ENCODE measurements at regions not wholly inside any gene's neighbourhood (a gene's known extent, or its start where the extent isn't known, plus 50 kb on each side); places are given as distances from the start of the nearest gene placed in this dataset.

- no peak for DNase-seq
Observed at GRCh38 chr13:22357132-22357531, 686.3 kb downstream of the FGF9 start.

- DNase-seq, result no peak
Observed at GRCh38 chr13:22369090-22369489, 698.2 kb downstream of the FGF9 start.

- no peak for DNase-seq
Observed at GRCh38 chr13:22369840-22370239, 699.0 kb downstream of the FGF9 start.

GRCh38 chr13:22372261-22372660, 701.4 kb downstream of the FGF9 start:
- no peak for DNase-seq

GRCh38 chr13:22375151-22375550, 704.3 kb downstream of the FGF9 start:
- DNase-seq, result no peak

GRCh38 chr13:22387899-22388298, 717.0 kb downstream of the FGF9 start:
- DNase-seq, result no peak

GRCh38 chr13:22399801-22400420, 729.0 kb downstream of the FGF9 start:
- no peak for DNase-seq

GRCh38 chr13:22402682-22403081, 731.8 kb downstream of the FGF9 start:
- no peak for DNase-seq

GRCh38 chr13:22403144-22403543, 732.3 kb downstream of the FGF9 start:
- no peak for DNase-seq

GRCh38 chr13:22405891-22406290, 735.0 kb downstream of the FGF9 start:
- DNase-seq, result no peak

GRCh38 chr13:22412452-22412851, 741.6 kb downstream of the FGF9 start:
- DNase-seq, result no peak

GRCh38 chr13:22422023-22422422, 751.1 kb downstream of the FGF9 start:
- DNase-seq, result no peak

- DNase-seq, result no peak
Observed at GRCh38 chr13:22422712-22423111, 751.8 kb downstream of the FGF9 start.

GRCh38 chr13:22423261-22423660, 752.4 kb downstream of the FGF9 start:
- DNase-seq, result no peak

- no peak for DNase-seq
Observed at GRCh38 chr13:22425087-22425486, 754.2 kb downstream of the FGF9 start.

GRCh38 chr13:22427066-22427465, 753.7 kb upstream of the SGCG start:
- no peak for DNase-seq

GRCh38 chr13:22427783-22428182, 753.0 kb upstream of the SGCG start:
- no peak for DNase-seq

- no peak for DNase-seq
Observed at GRCh38 chr13:22428188-22428828, 752.5 kb upstream of the SGCG start.

- DNase-seq, result no peak
Observed at GRCh38 chr13:22432690-22433089, 748.1 kb upstream of the SGCG start.

GRCh38 chr13:22447132-22447886, 733.5 kb upstream of the SGCG start:
- no peak for DNase-seq

- no peak for DNase-seq
Observed at GRCh38 chr13:22449251-22449650, 731.5 kb upstream of the SGCG start.

- no peak for DNase-seq
Observed at GRCh38 chr13:22451327-22451741, 729.4 kb upstream of the SGCG start.

- DNase-seq, result no peak
Observed at GRCh38 chr13:22454586-22454985, 726.2 kb upstream of the SGCG start.

GRCh38 chr13:22455036-22455435, 725.7 kb upstream of the SGCG start:
- no peak for DNase-seq

Data from activated CD8-positive, alpha-beta memory T cell treated with anti-CD3 and anti-CD28 coated beads for 24 hours (primary cell).